HepG2 (cell line): ENCODE measurements at regions not wholly inside any gene's neighbourhood (a gene's known extent, or its start where the extent isn't known, plus 50 kb on each side); places are given as distances from the start of the nearest gene placed in this dataset.
A peak's percentile ranks its signal among the peaks of the same experiment; 100 is the strongest.

Experiments
- ATAC-seq: fragments of 200-7000 bp; cut with Tn5 transposase; 3 replicates; pipeline ENCODE4 v1.9.1; 2020; ENCODE audit warnings: mild to moderate bottlenecking, moderate library complexity
- BruUV-seq: library from RNA; stranded (reverse); fragments of 400-500 nt; replicated peaks from 2 replicates; lab custom pipeline; 2021; lab: Mats Ljungman, UMichigan
- CTCF ChIA-PET: fragments of 300-600 bp; formaldehyde crosslinking; extraction: SDS; loops from one replicate; lab custom pipeline; 2021; ENCODE audit warnings: low total read pairs, inconsistent platforms, low intra/inter-chr PET ratio; lab: Yijun Ruan, JAX
- POLR2A ChIA-PET: fragments of 350-600 bp; sonication (Branson Sonifier 250); formaldehyde crosslinking; loops from one replicate; lab custom pipeline; 2020; ENCODE audit warnings: antibody characterized with exemption, inconsistent platforms; lab: Yijun Ruan, JAX
- DNase-seq: peaks from one replicate; pipeline ENCODE4 v3.0.0-alpha.2; 2015; ENCODE audit warnings: low spot score
- FAIRE-seq: peaks from 3 replicates; lab custom pipeline; 2011; peaks lifted over from hg19 to GRCh38; lab: Jason Lieb, UNC
- H2AFZ ChIP-seq: one replicate; pipeline ENCODE4 v1.6.1; 2011; ENCODE audit warnings: low read length, inconsistent platforms
- H3K27ac ChIP-seq: fragments of 300-600 bp; 3 replicates; pipeline ENCODE4 v1.8.0; 2011; ENCODE audit warnings: mixed run types, mild to moderate bottlenecking, mixed read lengths, low read length, inconsistent platforms; ENCODE audit not compliant: insufficient read depth; ENCODE audit errors: extremely low read length
- H3K27me3 ChIP-seq, 2 experiments: fragments of 200-600 bp in 1 of 2; 2 replicates in 1 of 2; 3 replicates in 1 of 2; pipeline versions ENCODE4 v1.6.0 to v1.8.0; 2011; ENCODE audit warnings: low read length in 2 of 2, mild to moderate bottlenecking in 2 of 2, moderate library complexity in 2 of 2, inconsistent platforms in 1 of 2; ENCODE audit not compliant: insufficient read depth in 2 of 2, control insufficient read depth in 1 of 2
- H3K36me3 ChIP-seq, 2 experiments: fragments of 200-600 bp in 1 of 2; replicated peaks in 1 of 2; 2 replicates in 1 of 2; 3 replicates in 1 of 2; pipeline versions ENCODE4 v1.5.1 to v1.8.0; 2011; ENCODE audit warnings: low read length in 2 of 2, inconsistent platforms in 1 of 2; ENCODE audit not compliant: insufficient read depth in 2 of 2, control insufficient read depth in 1 of 2
- H3K4me1 ChIP-seq: 2 replicates; pipeline ENCODE4 v1.5.1; 2012; ENCODE audit warnings: low read length, inconsistent platforms; ENCODE audit not compliant: insufficient read depth
- H3K4me2 ChIP-seq: 2 replicates; pipeline ENCODE4 v1.6.0; 2011; ENCODE audit warnings: low read depth, low read length, inconsistent platforms
- H3K4me3 ChIP-seq, 3 experiments: fragments of 200-600 bp in 1 of 3; sonication (generic), shearing (Covaris generic) in 1 of 3; replicated peaks in 1 of 3; 2 replicates each; pipeline ENCODE4 v1.5.1; 2011 to 2016; ENCODE audit warnings: low read length in 3 of 3, inconsistent platforms in 2 of 3, low read depth in 2 of 3, mild to moderate bottlenecking in 2 of 3, control low read depth in 1 of 3, mixed read lengths in 1 of 3; ENCODE audit not compliant: insufficient read depth in 1 of 3
- H3K79me2 ChIP-seq: one replicate; pipeline ENCODE4 v1.6.1; 2011; ENCODE audit warnings: low read length, inconsistent platforms; ENCODE audit not compliant: insufficient read depth
- H3K9ac ChIP-seq: 2 replicates; pipeline ENCODE4 v1.6.0; 2011; ENCODE audit warnings: mild to moderate bottlenecking, low read depth, low read length, inconsistent platforms; ENCODE audit not compliant: insufficient read depth
- H3K9me3 ChIP-seq: 2 replicates; pipeline ENCODE4 v1.5.1; 2012; ENCODE audit warnings: mild to moderate bottlenecking, low read length
- H4K20me1 ChIP-seq: 2 replicates; pipeline ENCODE4 v1.6.0; 2011; ENCODE audit warnings: inconsistent platforms, mild to moderate bottlenecking, low read length, moderate library complexity; ENCODE audit not compliant: insufficient read depth
- ATF3 ChIP-seq: sonication (generic); formaldehyde crosslinking; IDR thresholded peaks from 2 replicates; pipeline ENCODE4 v1.4.0; 2020; ENCODE audit warnings: missing genetic modification reagents
- KAT7 ChIP-seq: IDR thresholded peaks from 2 replicates; pipeline ENCODE4 v1.6.1; 2018; ENCODE audit warnings: borderline replicate concordance, missing compliant biosample characterization
- MAFF ChIP-seq: IDR thresholded peaks from 2 replicates; pipeline ENCODE4 v1.6.1; 2011; ENCODE audit warnings: low read depth, low read length, improper control_type of control experiment
- MAFK ChIP-seq, 2 experiments: IDR thresholded peaks in 1 of 2; conservative IDR thresholded peaks in 1 of 2; 2 replicates each; pipeline ENCODE4 v1.6.1; 2011; ENCODE audit warnings: improper control_type of control experiment in 2 of 2, low read length in 2 of 2
- TEAD3 ChIP-seq: optimal IDR thresholded peaks from 2 replicates; pipeline ENCODE3; 2016; ENCODE audit warnings: borderline replicate concordance
- TEF ChIP-seq: sonication (generic); formaldehyde crosslinking; IDR thresholded peaks from 2 replicates; pipeline ENCODE4 v1.5.0; 2020; ENCODE audit warnings: missing genetic modification reagents
- ZBTB25 ChIP-seq: IDR thresholded peaks from 2 replicates; pipeline ENCODE4 v1.6.1; 2018; ENCODE audit warnings: missing genetic modification reagents
- ZBTB43 ChIP-seq: sonication (generic); formaldehyde crosslinking; conservative IDR thresholded peaks from 2 replicates; pipeline ENCODE4 v1.4.0; 2020; ENCODE audit warnings: missing genetic modification reagents
- ZNF652 ChIP-seq: IDR thresholded peaks from 2 replicates; pipeline ENCODE4 v1.6.1; 2016; ENCODE audit warnings: low read depth, borderline replicate concordance
- WGBS: methylation state at CpG from one replicate; pipeline ENCODE4 v1.1.6; 2017; ENCODE audit warnings: low lambda C conversion rate; 5-methylcytosine and 5-hydroxymethylcytosine counted together
- in situ Hi-C: cut with HindIII; loops from 2 replicates; pipeline ENCODE4 v1.10.0; 2017; ENCODE audit warnings: low pct_unique_long_range_greater_than_20kb; ENCODE audit not compliant: extremely low pct_ligation_motif_present
- intact Hi-C: fragments of 100-400 bp; cut with micrococcal nuclease; formaldehyde crosslinking; loops from one replicate; pipeline ENCODE4 v1.10.0; 2022; ENCODE audit not compliant: unreplicated experiment

- Histone ChIP-seq H3K27ac (no peak overlapping the region), H2AFZ (no peak overlapping the region), H3K9ac (no peak overlapping the region), H3K79me2 (no peaks in the 10 kb centered on the region), H3K4me1 (no peaks in the 10 kb centered on the region), H3K4me2 (no peak overlapping the region), H3K27me3 (peaks cover 14 to 55% of the 10 kb centered on the region in 2 experiments), H3K9me3 (no peaks in the 10 kb centered on the region), H3K36me3 (no peaks in the 10 kb centered on the region), H3K4me3 (no peak overlapping the region), H4K20me1 (no peaks in the 10 kb centered on the region)
- FAIRE-seq (no peak), DNase-seq (no peak), ATAC-seq (no peak; the same call in 2 of the 3 replicates)
- BruUV-seq, result no TSS peak
- in situ Hi-C loops (no loop called here), intact Hi-C loops (no loop called here)
- ChIA-PET POLR2A (no interaction called here), CTCF (no interaction called here)
- WGBS, result 9% methylated on average over 20 of the region's 21 CpGs
- TF ChIP-seq MAFF (peak; percentile 75), ZBTB43 (CRISPR knock-in tag) (no peak), MAFK (conservative IDR thresholded peaks at IDR 0.05 in 1 of 2, IDR thresholded peaks at IDR 0.05 in 1 of 2; ENCODE audit: low read length in 2 of 2) (peak; percentile 84 to 90), ZNF652 (CRISPR knock-in tag) (no peak)
- TF ChIP-seq, all 625 proteins: peak for 2
Measured at GRCh38 chr1:2946999-2947690, 74.1 kb upstream of the ACTRT2 start.

- FAIRE-seq (no peak), ATAC-seq (no peak), DNase-seq (no peak)
- CTCF ChIA-PET, result no interaction called here
- Histone ChIP-seq H3K4me3 (no peak overlapping the region), H3K4me1 (no peaks in the 10 kb centered on the region), H3K79me2 (no peaks in the 10 kb centered on the region), H3K27ac (no peak overlapping the region), H3K27me3 (peaks cover 14 to 57% of the 10 kb centered on the region in 2 experiments), H3K4me2 (no peak overlapping the region), H2AFZ (no peak overlapping the region), H3K9me3 (no peaks in the 10 kb centered on the region), H4K20me1 (no peaks in the 10 kb centered on the region), H3K9ac (no peak overlapping the region), H3K36me3 (no peaks in the 10 kb centered on the region)
- intact Hi-C loops (no loop called here), in situ Hi-C loops (no loop called here)
- no TSS peak for BruUV-seq
- POLR2A ChIA-PET, result no interaction called here
- no peak for TF ChIP-seq TEF (CRISPR knock-in tag)
- no peak for TF ChIP-seq ATF3 (CRISPR knock-in tag)
- TF ChIP-seq KAT7 (CRISPR knock-in tag), result no peak
- TF ChIP-seq TEAD3 (CRISPR knock-in tag), result no peak
- no peak for TF ChIP-seq ZBTB25
- WGBS, result 13% methylated on average over 16 of the region's 20 CpGs
Measured at GRCh38 chr1:2948001-2948750, 73.1 kb upstream of the ACTRT2 start.
